Trophoblast cell (in vitro differentiated cells and primary cell): ENCODE measurements at regions not wholly inside any gene's neighbourhood (a gene's known extent, or its start where the extent isn't known, plus 50 kb on each side); places are given as distances from the start of the nearest gene placed in this dataset.
A peak's percentile ranks its signal among the peaks of the same experiment; 100 is the strongest.

Source experiments
- DNase-seq, 2 donors: peaks; one replicate each; pipeline ENCODE4 v3.0.0-alpha.2; 2016
- H2AFZ ChIP-seq: 2 replicates; pipeline ENCODE4 v1.6.1; 2013; ENCODE audit warnings: low read length, moderate library complexity, mild to moderate bottlenecking; ENCODE audit not compliant: insufficient read depth, poor library complexity
- H2AK5ac ChIP-seq: 2 replicates; pipeline ENCODE4 v1.6.1; 2013; ENCODE audit warnings: mild to moderate bottlenecking, low read length
- H2BK120ac ChIP-seq: 2 replicates; pipeline ENCODE4 v1.6.1; 2013; ENCODE audit warnings: low read length, mild to moderate bottlenecking, moderate library complexity; ENCODE audit not compliant: insufficient read depth, poor library complexity
- H2BK12ac ChIP-seq: 2 replicates; pipeline ENCODE4 v1.6.1; 2013; ENCODE audit warnings: mild to moderate bottlenecking, low read length, moderate library complexity
- H2BK5ac ChIP-seq: 2 replicates; pipeline ENCODE4 v1.6.1; 2013; ENCODE audit warnings: low read length, low read depth, moderate library complexity, mild to moderate bottlenecking; ENCODE audit not compliant: poor library complexity
- H3K14ac ChIP-seq: 2 replicates; pipeline ENCODE4 v1.6.1; 2013; ENCODE audit warnings: mild to moderate bottlenecking, low read length
- H3K18ac ChIP-seq: 2 replicates; pipeline ENCODE4 v1.6.1; 2013; ENCODE audit warnings: mild to moderate bottlenecking, low read length
- H3K23ac ChIP-seq: 2 replicates; pipeline ENCODE4 v1.6.1; 2013; ENCODE audit warnings: low read length
- H3K27ac ChIP-seq: 2 replicates; pipeline ENCODE4 v1.5.1; 2013; ENCODE audit warnings: low read depth, mild to moderate bottlenecking, inconsistent platforms, low read length, moderate library complexity
- H3K27me3 ChIP-seq: 2 replicates; pipeline ENCODE4 v1.6.1; 2013; ENCODE audit warnings: inconsistent platforms, mild to moderate bottlenecking, low read length, moderate library complexity; ENCODE audit not compliant: insufficient read depth
- H3K36me3 ChIP-seq, 2 experiments: 1 replicate in 1 of 2; 2 replicates in 1 of 2; pipeline ENCODE4 v1.6.1; 2013; ENCODE audit warnings: low read length in 2 of 2, mild to moderate bottlenecking in 2 of 2, moderate library complexity in 1 of 2; ENCODE audit not compliant: insufficient read depth in 2 of 2, control insufficient read depth in 1 of 2
- H3K4ac ChIP-seq: 2 replicates; pipeline ENCODE4 v1.6.1; 2013; ENCODE audit warnings: low read depth, mild to moderate bottlenecking, low read length, moderate library complexity
- H3K4me1 ChIP-seq, 2 experiments: 1 replicate in 1 of 2; 2 replicates in 1 of 2; pipeline ENCODE4 v1.6.1; 2013; ENCODE audit warnings: low read length in 2 of 2, mild to moderate bottlenecking in 2 of 2, moderate library complexity in 1 of 2; ENCODE audit not compliant: insufficient read depth in 2 of 2, control insufficient read depth in 1 of 2
- H3K4me2 ChIP-seq: 2 replicates; pipeline ENCODE4 v1.6.1; 2013; ENCODE audit warnings: inconsistent platforms, mild to moderate bottlenecking, low read length, moderate library complexity
- H3K4me3 ChIP-seq: 2 replicates; pipeline ENCODE4 v1.5.1; 2013; ENCODE audit warnings: mild to moderate bottlenecking, low read depth, low read length, inconsistent platforms
- H3K79me1 ChIP-seq: one replicate; pipeline ENCODE4 v1.6.1; 2013; ENCODE audit warnings: low read length
- H3K79me2 ChIP-seq: 2 replicates; pipeline ENCODE4 v1.6.1; 2013; ENCODE audit warnings: low read length, mild to moderate bottlenecking; ENCODE audit not compliant: control insufficient read depth, insufficient read depth, poor library complexity
- H3K9ac ChIP-seq: 2 replicates; pipeline ENCODE4 v1.6.1; 2013; ENCODE audit warnings: mild to moderate bottlenecking, low read length
- H3K9me3 ChIP-seq: 2 replicates; pipeline ENCODE4 v1.6.1; 2013; ENCODE audit warnings: low read depth, mild to moderate bottlenecking, control low read depth, inconsistent platforms, low read length; ENCODE audit not compliant: insufficient read depth
- H4K12ac ChIP-seq: 2 replicates; pipeline ENCODE4 v1.6.1; 2013; ENCODE audit warnings: low read depth, mild to moderate bottlenecking, low read length, moderate library complexity
- H4K8ac ChIP-seq: 2 replicates; pipeline ENCODE4 v1.6.1; 2013; ENCODE audit warnings: low read depth, mild to moderate bottlenecking, low read length, moderate library complexity
- H4K91ac ChIP-seq: one replicate; pipeline ENCODE4 v1.6.1; 2013; ENCODE audit warnings: low read depth, mild to moderate bottlenecking, low read length, moderate library complexity
- WGBS: extraction: QIAGEN DNeasy Blood & Tissue Kit; methylation state at CpG from one replicate; pipeline ENCODE4 v1.1.7; 2013; ENCODE audit warnings: missing lambda C conversion rate; ENCODE audit not compliant: insufficient read length, insufficient coverage; ENCODE audit errors: extremely low coverage; 5-methylcytosine and 5-hydroxymethylcytosine counted together

DNA sequence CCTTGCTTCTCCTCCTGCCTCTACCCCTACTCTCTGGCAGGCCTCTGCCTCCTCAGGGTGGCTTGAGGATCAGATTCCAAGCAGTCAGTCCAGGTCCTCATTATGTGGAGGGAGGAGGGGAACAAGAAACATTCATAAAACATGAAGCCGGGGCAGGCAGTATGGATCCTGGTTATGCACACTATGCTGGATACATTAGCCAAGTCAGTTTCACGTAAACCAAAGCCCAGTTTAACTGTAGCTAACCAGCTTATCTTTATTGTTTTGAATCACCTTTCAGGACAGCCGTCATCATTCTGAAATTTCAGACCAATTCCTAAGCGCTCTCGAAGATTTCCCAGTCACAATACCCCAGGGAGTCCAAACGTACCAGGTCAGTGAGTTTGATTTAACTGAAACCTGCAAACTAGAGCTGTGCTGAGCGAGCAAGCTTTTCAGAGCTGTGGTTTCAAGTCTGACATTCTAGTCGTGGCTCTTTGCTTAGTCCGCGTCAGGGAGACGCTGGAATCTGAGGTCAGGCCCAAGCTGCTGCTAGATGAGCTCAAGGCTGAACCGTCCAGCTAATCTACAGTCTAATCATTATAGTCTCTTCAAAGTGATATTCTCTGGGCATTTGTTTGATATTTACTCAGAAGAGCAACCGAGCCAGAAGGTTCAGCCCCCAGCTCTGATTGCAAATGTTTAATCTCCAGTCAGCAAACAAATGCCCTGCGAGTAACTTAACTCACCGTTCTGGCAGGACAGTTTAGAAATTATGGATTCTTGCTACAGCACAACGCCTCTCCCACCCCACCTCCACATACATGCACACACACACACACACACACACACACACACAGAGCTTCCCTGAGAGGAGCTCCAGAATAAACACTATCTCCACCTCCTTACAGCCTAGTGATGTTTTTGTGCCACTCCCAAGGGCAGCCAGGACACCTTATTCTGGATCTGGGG, 63.8 kb upstream of the BZW1 start:
- peaks cover 19% of the 10 kb centered on the region for H3K79me1 ChIP-seq
- peak overlapping the region; percentile 64 for H2BK12ac ChIP-seq
- no peak overlapping the region for H3K23ac ChIP-seq
- H4K8ac ChIP-seq = peak overlapping the region; percentile 64
- H3K36me3 ChIP-seq = no peaks in the 10 kb centered on the region
- H3K9ac ChIP-seq = no peak overlapping the region
- H3K4ac ChIP-seq = peak overlapping the region; percentile 6
- peak overlapping the region; percentile 54 for H3K18ac ChIP-seq
- H3K14ac ChIP-seq = peak overlapping the region; percentile 55
- peak overlapping the region; percentile 82 for H3K27ac ChIP-seq
- peaks cover 31 to 38% of the 10 kb centered on the region in 2 experiments for H3K4me1 ChIP-seq
- H2AK5ac ChIP-seq = peak overlapping the region; percentile 58
- no peaks in the 10 kb centered on the region for H3K27me3 ChIP-seq
- H3K4me2 ChIP-seq = peak overlapping the region; percentile 0
- H4K12ac ChIP-seq = peak overlapping the region; percentile 12
- H4K91ac ChIP-seq = peak overlapping the region; percentile 79
- peak overlapping the region; percentile 89 for H2BK120ac ChIP-seq
- WGBS = no CpG with 5 or more reads among the region's 16 CpGs
- H2BK5ac ChIP-seq = peak overlapping the region; percentile 90
- DNase-seq = peak; percentile 96 to 98
- H3K9me3 ChIP-seq = peaks cover 2% of the 10 kb centered on the region
- peak overlapping the region; percentile 43 for H2AFZ ChIP-seq
- peaks cover 4% of the 10 kb centered on the region for H3K79me2 ChIP-seq
- H3K4me3 ChIP-seq = no peak overlapping the region

DNA sequence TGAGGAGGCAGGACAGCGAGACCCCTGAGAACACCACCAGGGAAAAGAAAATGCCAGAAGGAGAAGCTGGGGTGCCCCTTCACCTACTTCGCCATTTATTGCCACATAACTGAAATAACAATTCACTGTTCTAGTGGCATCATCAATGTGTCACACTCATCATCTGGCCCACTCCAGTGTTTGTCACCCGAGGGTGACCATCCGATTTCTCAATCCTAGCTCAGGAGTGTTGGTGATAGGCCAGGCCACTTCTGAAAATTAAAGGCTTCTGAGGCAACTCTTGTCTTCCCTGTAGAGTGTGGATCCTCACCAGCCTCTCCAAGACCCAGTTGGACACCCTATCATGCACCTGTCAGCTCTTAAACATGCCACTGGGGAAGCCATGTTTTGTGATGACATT, 62.9 kb upstream of the BZW1 start:
- Histone ChIP-seq H4K12ac (no peak overlapping the region), H3K9ac (no peak overlapping the region), H2AFZ (peak overlapping the region; percentile 23), H2BK5ac (peak overlapping the region; percentile 55), H3K36me3 (no peaks in the 10 kb centered on the region), H4K8ac (peak overlapping the region; percentile 4), H3K4me1 (peaks cover 31 to 38% of the 10 kb centered on the region in 2 experiments), H3K4me3 (no peak overlapping the region), H3K27me3 (no peaks in the 10 kb centered on the region), H3K18ac (peak overlapping the region; percentile 16), H3K14ac (peak overlapping the region; percentile 55), H3K27ac (peak overlapping the region; percentile 82), H2BK12ac (peak overlapping the region; percentile 64), H3K23ac (no peak overlapping the region), H3K4me2 (no peak overlapping the region), H2AK5ac (peak overlapping the region; percentile 58), H3K4ac (no peak overlapping the region), H3K79me1 (peaks cover 19% of the 10 kb centered on the region), H3K79me2 (peaks cover 4% of the 10 kb centered on the region), H3K9me3 (peaks cover 2% of the 10 kb centered on the region), H2BK120ac (peak overlapping the region; percentile 44), H4K91ac (peak overlapping the region; percentile 75)
- WGBS = no CpG with 5 or more reads among the region's 4 CpGs
- DNase-seq = peak in 1 of 2 donors; percentile 57

DNA sequence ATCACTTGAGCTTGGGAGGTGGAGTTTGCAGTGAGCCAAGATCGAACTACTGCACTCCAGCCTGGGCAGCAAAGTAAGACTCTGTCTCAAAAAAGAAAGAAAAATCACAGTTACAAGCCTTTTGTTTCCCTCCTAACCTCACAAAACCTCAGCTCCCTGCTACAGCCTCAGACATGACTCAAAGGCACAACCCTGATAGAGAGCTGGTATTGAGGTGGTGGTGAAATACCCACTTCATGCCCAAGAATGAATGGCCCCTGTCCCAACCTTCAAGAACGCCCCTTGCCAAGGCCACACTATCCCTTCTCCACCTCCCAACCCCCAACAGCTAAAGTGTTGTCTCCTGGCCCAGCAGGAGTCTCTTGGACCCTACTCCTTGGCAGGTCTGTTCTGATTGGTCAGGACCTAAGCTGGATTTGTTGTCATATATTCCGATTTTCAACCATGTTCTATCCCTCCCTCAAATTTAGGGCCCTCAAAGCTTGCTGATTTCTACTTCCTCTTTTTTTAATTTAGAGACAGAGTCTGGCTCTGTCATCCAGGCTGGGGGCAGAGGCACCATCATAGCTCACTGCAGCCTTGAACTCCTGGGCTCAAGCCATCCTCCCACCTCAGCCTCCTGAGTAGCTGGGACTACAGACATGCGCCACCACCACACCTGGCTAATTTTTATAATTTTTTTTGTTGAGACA, 61.9 kb upstream of the BZW1 start:
- no peak overlapping the region for H2BK120ac ChIP-seq
- H4K91ac ChIP-seq = no peak overlapping the region
- H3K79me1 ChIP-seq = peaks cover 19% of the 10 kb centered on the region
- peaks cover 4% of the 10 kb centered on the region for H3K79me2 ChIP-seq
- H2AK5ac ChIP-seq = peak overlapping the region; percentile 10
- no peaks in the 10 kb centered on the region for H3K27me3 ChIP-seq
- no peak overlapping the region for H3K9ac ChIP-seq
- H3K4me2 ChIP-seq = no peak overlapping the region
- no peak overlapping the region for H4K8ac ChIP-seq
- H3K9me3 ChIP-seq = no peaks in the 10 kb centered on the region
- H4K12ac ChIP-seq = no peak overlapping the region
- no peak overlapping the region for H3K4me3 ChIP-seq
- H3K18ac ChIP-seq = no peak overlapping the region
- no peak overlapping the region for H3K23ac ChIP-seq
- no peak overlapping the region for H2AFZ ChIP-seq
- DNase-seq = peak in 1 of 2 donors; percentile 43
- peak overlapping the region; percentile 4 for H2BK12ac ChIP-seq
- no peaks in the 10 kb centered on the region for H3K36me3 ChIP-seq
- no peak overlapping the region for H3K27ac ChIP-seq
- no peak overlapping the region for H3K4ac ChIP-seq
- H2BK5ac ChIP-seq = no peak overlapping the region
- no CpG with 5 or more reads among the region's 4 CpGs for WGBS
- peaks cover 31 to 38% of the 10 kb centered on the region in 2 experiments for H3K4me1 ChIP-seq
- H3K14ac ChIP-seq = no peak overlapping the region

DNA sequence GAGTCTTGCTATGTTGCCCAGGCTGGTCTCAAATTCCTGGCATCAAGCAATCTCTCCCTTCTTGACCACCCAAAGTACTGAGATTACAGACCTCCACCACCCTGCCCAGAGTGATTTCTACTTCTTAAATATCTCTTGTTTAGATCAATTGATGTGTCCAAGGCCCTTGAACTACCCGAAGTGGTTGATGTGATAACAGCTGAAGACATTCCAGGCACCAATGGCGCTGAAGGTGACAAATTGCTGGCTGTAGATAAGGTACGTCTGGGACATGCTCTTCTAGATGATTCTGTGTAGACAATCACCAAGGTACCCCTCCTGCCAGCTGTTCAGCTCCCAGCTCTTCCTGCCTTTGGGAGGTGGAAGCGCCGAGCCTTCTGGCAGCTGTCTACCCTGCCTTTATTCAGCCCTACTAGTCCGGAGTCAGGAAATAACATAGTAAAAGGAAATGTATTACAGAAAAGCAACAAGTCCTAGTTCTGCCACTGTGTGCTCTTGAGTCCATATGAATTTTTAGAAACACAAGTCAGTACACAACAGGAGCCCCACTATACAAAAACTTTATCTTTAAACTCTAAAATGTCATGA, 61.3 kb upstream of the BZW1 start:
- peak overlapping the region; percentile 58 for H2AK5ac ChIP-seq
- H2BK12ac ChIP-seq = peak overlapping the region; percentile 74
- H4K91ac ChIP-seq = no peak overlapping the region
- no peak overlapping the region for H3K9ac ChIP-seq
- peak; percentile 86 to 93 for DNase-seq
- no peak overlapping the region for H4K12ac ChIP-seq
- no peak overlapping the region for H2AFZ ChIP-seq
- peak overlapping the region; percentile 45 for H3K14ac ChIP-seq
- no peak overlapping the region for H3K4me3 ChIP-seq
- H3K18ac ChIP-seq = no peak overlapping the region
- no peaks in the 10 kb centered on the region for H3K36me3 ChIP-seq
- no peaks in the 10 kb centered on the region for H3K9me3 ChIP-seq
- peak overlapping the region; percentile 41 for H2BK120ac ChIP-seq
- peaks cover 4% of the 10 kb centered on the region for H3K79me2 ChIP-seq
- no peak overlapping the region for H4K8ac ChIP-seq
- H3K23ac ChIP-seq = no peak overlapping the region
- peaks cover 19% of the 10 kb centered on the region for H3K79me1 ChIP-seq
- no peak overlapping the region for H2BK5ac ChIP-seq
- H3K27ac ChIP-seq = no peak overlapping the region
- H3K4ac ChIP-seq = no peak overlapping the region
- H3K4me2 ChIP-seq = no peak overlapping the region
- no CpG with 5 or more reads among the region's 6 CpGs for WGBS
- no peaks in the 10 kb centered on the region for H3K27me3 ChIP-seq
- peaks cover 32 to 36% of the 10 kb centered on the region in 2 experiments for H3K4me1 ChIP-seq
